ENCODE measurements at regions not wholly inside any gene's neighbourhood (a gene's known extent, or its start where the extent isn't known, plus 50 kb on each side); places are given as distances from the start of the nearest gene placed in this dataset.
A peak's percentile ranks its signal among the peaks of the same experiment; 100 is the strongest.

GRCh38 chr14:34088914-34089313 is 138.0 kb upstream of the EGLN3 start:
- TF ChIP-seq TEAD4 (IDR thresholded peaks at IDR 0.05): no peak
- no peak for TF ChIP-seq RAD21 (IDR thresholded peaks at IDR 0.05; ENCODE audit: low read depth)
- TF ChIP-seq EGR1 (IDR thresholded peaks at IDR 0.05): no peak
- no peak for TF ChIP-seq MAX (IDR thresholded peaks at IDR 0.05)
- no peak for TF ChIP-seq CEBPB (IDR thresholded peaks at IDR 0.05)
- TF ChIP-seq ZBTB7A (IDR thresholded peaks at IDR 0.05; ENCODE audit: low read depth): no peak
- no peak for TF ChIP-seq REST (IDR thresholded peaks at IDR 0.05; ENCODE audit: low read depth)
- TF ChIP-seq, protein P1, sequence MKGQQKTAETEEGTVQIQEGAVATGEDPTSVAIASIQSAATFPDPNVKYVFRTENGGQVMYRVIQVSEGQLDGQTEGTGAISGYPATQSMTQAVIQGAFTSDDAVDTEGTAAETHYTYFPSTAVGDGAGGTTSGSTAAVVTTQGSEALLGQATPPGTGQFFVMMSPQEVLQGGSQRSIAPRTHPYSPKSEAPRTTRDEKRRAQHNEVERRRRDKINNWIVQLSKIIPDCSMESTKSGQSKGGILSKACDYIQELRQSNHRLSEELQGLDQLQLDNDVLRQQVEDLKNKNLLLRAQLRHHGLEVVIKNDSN (IDR thresholded peaks at IDR 0.05): no peak
- TF ChIP-seq TCF12 (IDR thresholded peaks at IDR 0.05; ENCODE audit: low read depth): no peak
- no peak for TF ChIP-seq EP300 (IDR thresholded peaks at IDR 0.05; ENCODE audit: borderline replicate concordance)
- no peak for TF ChIP-seq YY1 (IDR thresholded peaks at IDR 0.05; ENCODE audit: low read depth)
- no peak for TF ChIP-seq TAF1 (IDR thresholded peaks at IDR 0.05; ENCODE audit: low read depth)
- TF ChIP-seq FOXM1 (IDR thresholded peaks at IDR 0.05; ENCODE audit: borderline replicate concordance, low read depth): no peak
- no peak for TF ChIP-seq CREB1 (IDR thresholded peaks at IDR 0.05; ENCODE audit: low read depth)
- TF ChIP-seq NFIC (IDR thresholded peaks at IDR 0.05): no peak

GRCh38 chr14:34087571-34087970 is 136.7 kb upstream of the EGLN3 start:
- TF ChIP-seq CEBPB (IDR thresholded peaks at IDR 0.05): no peak
- TF ChIP-seq EP300 (IDR thresholded peaks at IDR 0.05; ENCODE audit: borderline replicate concordance): no peak
- no peak for TF ChIP-seq CREB1 (IDR thresholded peaks at IDR 0.05; ENCODE audit: low read depth)

GRCh38 chr14:34086223-34086757 is 135.4 kb upstream of the EGLN3 start:
- TF ChIP-seq REST (IDR thresholded peaks at IDR 0.05; ENCODE audit: low read depth) (no peak), TCF12 (IDR thresholded peaks at IDR 0.05; ENCODE audit: low read depth) (no peak), EGR1 (IDR thresholded peaks at IDR 0.05) (no peak), NFIC (IDR thresholded peaks at IDR 0.05) (no peak), TAF1 (IDR thresholded peaks at IDR 0.05; ENCODE audit: low read depth) (no peak), TEAD4 (IDR thresholded peaks at IDR 0.05) (no peak), RAD21 (IDR thresholded peaks at IDR 0.05; ENCODE audit: low read depth) (no peak), MAX (IDR thresholded peaks at IDR 0.05) (no peak), ZBTB7A (IDR thresholded peaks at IDR 0.05; ENCODE audit: low read depth) (no peak), CREB1 (IDR thresholded peaks at IDR 0.05; ENCODE audit: low read depth) (no peak), YY1 (IDR thresholded peaks at IDR 0.05; ENCODE audit: low read depth) (no peak)
- TF ChIP-seq, protein P1 (IDR thresholded peaks at IDR 0.05): no peak

- TF ChIP-seq REST (IDR thresholded peaks at IDR 0.05; ENCODE audit: low read depth) (no peak), MAX (IDR thresholded peaks at IDR 0.05) (no peak)
Measured at GRCh38 chr14:34085695-34086094, 134.8 kb upstream of the EGLN3 start.

- TF ChIP-seq RAD21 (IDR thresholded peaks at IDR 0.05; ENCODE audit: low read depth) (no peak), TEAD4 (IDR thresholded peaks at IDR 0.05) (peak; percentile 31; the same call in 1 of the 2 replicates)
Measured at GRCh38 chr14:34081576-34082136, 130.8 kb upstream of the EGLN3 start.
